ENCODE measurements at regions not wholly inside any gene's neighbourhood (a gene's known extent, or its start where the extent isn't known, plus 50 kb on each side); places are given as distances from the start of the nearest gene placed in this dataset.

GRCh38 chr12:111045941-111046340 lies 125.6 kb upstream of the MYL2 start:
- Histone ChIP-seq H3K4me2 (ENCODE audit: low read length) (no peak overlapping the region), H3K79me2 (ENCODE audit: low read length) (no peaks in the 10 kb centered on the region)

GRCh38 chr12:111041091-111041490 lies 120.7 kb upstream of the MYL2 start:
- Histone ChIP-seq H4K20me1 (ENCODE audit: insufficient read depth, low read length) (no peaks in the 10 kb centered on the region), H3K9me3 (ENCODE audit: insufficient read depth, low read length) (no peaks in the 10 kb centered on the region), H3K9ac (ENCODE audit: low read length) (no peak overlapping the region), H3K79me2 (ENCODE audit: low read length) (no peaks in the 10 kb centered on the region), H3K4me2 (ENCODE audit: low read length) (no peak overlapping the region), H3K27me3 (ENCODE audit: low read depth, low read length) (peaks cover 8% of the 10 kb centered on the region), H3K27ac (ENCODE audit: low read length) (no peak overlapping the region), H3K36me3 (replicated peaks; ENCODE audit: low read depth, low read length) (no peaks in the 10 kb centered on the region), H3K4me3 (ENCODE audit: low read length) (no peak overlapping the region), H2AFZ (ENCODE audit: low read depth, low read length) (no peak overlapping the region), H3K4me1 (ENCODE audit: low read length) (no peaks in the 10 kb centered on the region)
- no peak for TF ChIP-seq EZH2phosphoT487 (IDR thresholded peaks at IDR 0.05; ENCODE audit: low read depth)
- no peak for TF ChIP-seq CTCF (IDR thresholded peaks at IDR 0.05; ENCODE audit: low read depth, low read length)

More at GRCh38 chr12:111045941-111046340, 125.6 kb upstream of the MYL2 start:
- H3K27ac ChIP-seq (ENCODE audit: low read length), result no peak overlapping the region
- H4K20me1 ChIP-seq (ENCODE audit: insufficient read depth, low read length), result no peaks in the 10 kb centered on the region
- no peak overlapping the region for H3K4me3 ChIP-seq (ENCODE audit: low read length)
- no peak overlapping the region for H2AFZ ChIP-seq (ENCODE audit: low read depth, low read length)
- H3K9me3 ChIP-seq (ENCODE audit: insufficient read depth, low read length), result no peaks in the 10 kb centered on the region
- no peak for TF ChIP-seq EZH2phosphoT487 (IDR thresholded peaks at IDR 0.05; ENCODE audit: low read depth)
- no peak for TF ChIP-seq CTCF (IDR thresholded peaks at IDR 0.05; ENCODE audit: low read depth, low read length)
- no peak overlapping the region for H3K9ac ChIP-seq (ENCODE audit: low read length)
- H3K4me1 ChIP-seq (ENCODE audit: low read length), result no peaks in the 10 kb centered on the region
- H3K27me3 ChIP-seq (ENCODE audit: low read depth, low read length), result peaks cover 3% of the 10 kb centered on the region; the same call in 1 of the 2 replicates
- no peaks in the 10 kb centered on the region for H3K36me3 ChIP-seq (replicated peaks; ENCODE audit: low read depth, low read length)

GRCh38 chr12:111040690-111041089 lies 120.3 kb upstream of the MYL2 start:
- H3K27ac ChIP-seq (ENCODE audit: low read length), result no peak overlapping the region
- no peaks in the 10 kb centered on the region for H3K4me1 ChIP-seq (ENCODE audit: low read length)
- H3K27me3 ChIP-seq (ENCODE audit: low read depth, low read length), result peaks cover 8% of the 10 kb centered on the region
- no peaks in the 10 kb centered on the region for H3K36me3 ChIP-seq (replicated peaks; ENCODE audit: low read depth, low read length)
- no peak overlapping the region for H3K4me3 ChIP-seq (ENCODE audit: low read length)
- no peaks in the 10 kb centered on the region for H3K9me3 ChIP-seq (ENCODE audit: insufficient read depth, low read length)
- no peak overlapping the region for H3K4me2 ChIP-seq (ENCODE audit: low read length)
- H3K79me2 ChIP-seq (ENCODE audit: low read length), result no peaks in the 10 kb centered on the region
- no peak overlapping the region for H2AFZ ChIP-seq (ENCODE audit: low read depth, low read length)
- no peaks in the 10 kb centered on the region for H4K20me1 ChIP-seq (ENCODE audit: insufficient read depth, low read length)
- H3K9ac ChIP-seq (ENCODE audit: low read length), result no peak overlapping the region
- no peak for TF ChIP-seq CTCF (IDR thresholded peaks at IDR 0.05; ENCODE audit: low read depth, low read length)
- TF ChIP-seq EZH2phosphoT487 (IDR thresholded peaks at IDR 0.05; ENCODE audit: low read depth), result no peak

- H3K9me3 ChIP-seq (ENCODE audit: insufficient read depth, low read length), result no peaks in the 10 kb centered on the region
- H3K27ac ChIP-seq (ENCODE audit: low read length), result no peak overlapping the region
- no peaks in the 10 kb centered on the region for H3K36me3 ChIP-seq (replicated peaks; ENCODE audit: low read depth, low read length)
- no peak overlapping the region for H3K4me3 ChIP-seq (ENCODE audit: low read length)
- H3K27me3 ChIP-seq (ENCODE audit: low read depth, low read length), result peaks cover 8% of the 10 kb centered on the region
- H3K9ac ChIP-seq (ENCODE audit: low read length), result no peak overlapping the region
- no peak overlapping the region for H2AFZ ChIP-seq (ENCODE audit: low read depth, low read length)
- TF ChIP-seq EZH2phosphoT487 (IDR thresholded peaks at IDR 0.05; ENCODE audit: low read depth) (no peak), CTCF (IDR thresholded peaks at IDR 0.05; ENCODE audit: low read depth, low read length) (no peak)
- H3K4me1 ChIP-seq (ENCODE audit: low read length), result no peaks in the 10 kb centered on the region
- H3K4me2 ChIP-seq (ENCODE audit: low read length), result no peak overlapping the region
- no peaks in the 10 kb centered on the region for H4K20me1 ChIP-seq (ENCODE audit: insufficient read depth, low read length)
- H3K79me2 ChIP-seq (ENCODE audit: low read length), result no peaks in the 10 kb centered on the region
Observed at GRCh38 chr12:111038941-111039340, 118.6 kb upstream of the MYL2 start.

Measured in OCI-LY3 (cell line).